Suprapubic skin (tissue), 4 donors: ENCODE measurements at regions not wholly inside any gene's neighbourhood (a gene's known extent, or its start where the extent isn't known, plus 50 kb on each side); places are given as distances from the start of the nearest gene placed in this dataset.

ENCODE experiments used
- DNase-seq, 2 donors: peaks; one replicate each; pipeline ENCODE4 v3.0.0-alpha.2; 2019; ENCODE audit warnings: low spot score in 2 of 2
- H3K27ac ChIP-seq: fragments of 200-600 bp; sonication (generic); one replicate; pipeline ENCODE4 v1.5.1; 2019
- H3K27me3 ChIP-seq: fragments of 200-600 bp; sonication (generic); one replicate; pipeline ENCODE4 v1.5.1; 2019
- H3K36me3 ChIP-seq: fragments of 200-600 bp; sonication (generic); one replicate; pipeline ENCODE4 v1.5.1; 2019
- H3K4me1 ChIP-seq: fragments of 200-600 bp; sonication (generic); one replicate; pipeline ENCODE4 v1.5.1; 2019
- H3K4me3 ChIP-seq: fragments of 200-600 bp; sonication (generic); one replicate; pipeline ENCODE4 v1.5.1; 2019; ENCODE audit warnings: mild to moderate bottlenecking
- H3K9me3 ChIP-seq: fragments of 200-600 bp; sonication (generic); one replicate; pipeline ENCODE4 v1.5.1; 2019
- CTCF ChIP-seq, 2 donors: fragments of 200-600 bp in 1 of 2; fragments of 450-650 bp in 1 of 2; sonication (generic) in 1 of 2; IDR thresholded peaks; one replicate each; pipeline ENCODE4 v1.5.1; 2016 to 2019; ENCODE audit warnings: antibody characterized with exemption in 2 of 2, mild to moderate bottlenecking in 1 of 2, moderate library complexity in 1 of 2
- EP300 ChIP-seq: sonication (generic); formaldehyde crosslinking; IDR thresholded peaks from one replicate; pipeline ENCODE4 v1.6.1; 2017; ENCODE audit warnings: antibody characterized with exemption
- POLR2A ChIP-seq, 2 donors: fragments of 450-650 bp; IDR thresholded peaks; one replicate each; pipeline ENCODE4 v1.6.1; 2017; ENCODE audit warnings: antibody characterized with exemption in 2 of 2, mild to moderate bottlenecking in 2 of 2, moderate library complexity in 2 of 2
- POLR2AphosphoS5 ChIP-seq, 3 donors: sonication (generic); formaldehyde crosslinking; IDR thresholded peaks; one replicate each; pipeline ENCODE4 v1.6.1; 2017; ENCODE audit warnings: antibody characterized with exemption in 3 of 3
- WGBS: methylation state at CpG from one replicate; pipeline ENCODE4 v1.1.5; 2018; 5-methylcytosine and 5-hydroxymethylcytosine counted together

GRCh38 chr12:24228371-24228770, 278.9 kb upstream of the SOX5 start:
- TF ChIP-seq EP300 (no peak), CTCF (IDR thresholded peaks at IDR 0.05) (no peak), POLR2A (IDR thresholded peaks at IDR 0.05) (no peak), POLR2AphosphoS5 (IDR thresholded peaks at IDR 0.05) (no peak)
- H3K36me3 ChIP-seq, result no peaks in the 10 kb centered on the region
- 93% methylated on average over 3 of the region's 3 CpGs for WGBS
- DNase-seq, result no peak
- no peaks in the 10 kb centered on the region for H3K9me3 ChIP-seq
- no peak overlapping the region for H3K4me3 ChIP-seq
- H3K27ac ChIP-seq, result no peak overlapping the region
- H3K27me3 ChIP-seq, result no peaks in the 10 kb centered on the region
- H3K4me1 ChIP-seq, result peaks cover 16% of the 10 kb centered on the region

- WGBS, result 80% methylated on average over 5 of the region's 5 CpGs
- Histone ChIP-seq H3K27ac (no peak overlapping the region), H3K27me3 (no peaks in the 10 kb centered on the region), H3K36me3 (no peaks in the 10 kb centered on the region), H3K4me3 (no peak overlapping the region), H3K4me1 (peaks cover 16% of the 10 kb centered on the region), H3K9me3 (no peaks in the 10 kb centered on the region)
- TF ChIP-seq EP300, result no peak
- TF ChIP-seq POLR2AphosphoS5 (IDR thresholded peaks at IDR 0.05), result no peak
- no peak for TF ChIP-seq POLR2A (IDR thresholded peaks at IDR 0.05)
- TF ChIP-seq CTCF (IDR thresholded peaks at IDR 0.05), result no peak
- DNase-seq, result no peak
Measured at GRCh38 chr12:24227551-24227950, 278.1 kb upstream of the SOX5 start.

- no peaks in the 10 kb centered on the region for H3K36me3 ChIP-seq
- no peak for TF ChIP-seq CTCF (IDR thresholded peaks at IDR 0.05)
- no peak for TF ChIP-seq EP300
- TF ChIP-seq POLR2AphosphoS5 (IDR thresholded peaks at IDR 0.05), result no peak
- TF ChIP-seq POLR2A (IDR thresholded peaks at IDR 0.05), result no peak
- no peak overlapping the region for H3K27ac ChIP-seq
- H3K4me3 ChIP-seq, result no peak overlapping the region
- peaks cover 16% of the 10 kb centered on the region for H3K4me1 ChIP-seq
- no peaks in the 10 kb centered on the region for H3K9me3 ChIP-seq
- H3K27me3 ChIP-seq, result no peaks in the 10 kb centered on the region
- no peak for DNase-seq
- WGBS, result 56% methylated on average over 9 of the region's 9 CpGs
Measured at GRCh38 chr12:24226745-24227350, 277.4 kb upstream of the SOX5 start.

- Histone ChIP-seq H3K4me3 (no peak overlapping the region), H3K36me3 (no peaks in the 10 kb centered on the region), H3K4me1 (peaks cover 16% of the 10 kb centered on the region), H3K27ac (no peak overlapping the region), H3K27me3 (no peaks in the 10 kb centered on the region), H3K9me3 (no peaks in the 10 kb centered on the region)
- no peak for DNase-seq
- TF ChIP-seq EP300, result no peak
- no peak for TF ChIP-seq POLR2AphosphoS5 (IDR thresholded peaks at IDR 0.05)
- no peak for TF ChIP-seq CTCF (IDR thresholded peaks at IDR 0.05)
- TF ChIP-seq POLR2A (IDR thresholded peaks at IDR 0.05), result no peak
Measured at GRCh38 chr12:24224401-24224800, 274.9 kb upstream of the SOX5 start.

GRCh38 chr12:24223926-24224325, 274.5 kb upstream of the SOX5 start:
- 93% methylated on average over 9 of the region's 9 CpGs for WGBS
- Histone ChIP-seq H3K9me3 (no peaks in the 10 kb centered on the region), H3K36me3 (no peaks in the 10 kb centered on the region), H3K4me3 (no peak overlapping the region), H3K4me1 (peaks cover 12% of the 10 kb centered on the region), H3K27me3 (no peaks in the 10 kb centered on the region), H3K27ac (no peak overlapping the region)
- no peak for DNase-seq
- TF ChIP-seq EP300, result no peak

GRCh38 chr12:24222968-24223367, 273.5 kb upstream of the SOX5 start:
- no peak overlapping the region for H3K27ac ChIP-seq
- DNase-seq, result no peak
- no peaks in the 10 kb centered on the region for H3K27me3 ChIP-seq
- TF ChIP-seq POLR2AphosphoS5 (IDR thresholded peaks at IDR 0.05) (no peak), POLR2A (IDR thresholded peaks at IDR 0.05) (no peak), EP300 (no peak), CTCF (IDR thresholded peaks at IDR 0.05) (no peak)
- H3K36me3 ChIP-seq, result no peaks in the 10 kb centered on the region
- H3K4me1 ChIP-seq, result peaks cover 8% of the 10 kb centered on the region
- WGBS, result 70% methylated on average over 1 of the region's 1 CpG
- H3K4me3 ChIP-seq, result no peak overlapping the region
- no peaks in the 10 kb centered on the region for H3K9me3 ChIP-seq
